Kidney (tissue), 13 donors: ENCODE measurements at regions not wholly inside any gene's neighbourhood (a gene's known extent, or its start where the extent isn't known, plus 50 kb on each side); places are given as distances from the start of the nearest gene placed in this dataset.

Source experiments
- DNase-seq, 5 donors: peaks; one replicate each; pipeline ENCODE4 v3.0.0-alpha.2; 2013 to 2020
- FAIRE-seq: peaks from 2 replicates; lab custom pipeline; 2012; peaks lifted over from hg19 to GRCh38; lab: Jason Lieb, UNC
- H3K27ac ChIP-seq, 2 donors: one replicate each; pipeline ENCODE4 v1.7.0; 2013; ENCODE audit warnings: low read depth in 2 of 2, low read length in 2 of 2, inconsistent platforms in 1 of 2
- H3K27me3 ChIP-seq: one replicate; pipeline ENCODE4 v1.7.1; 2013; ENCODE audit warnings: low read length, inconsistent platforms; ENCODE audit not compliant: control insufficient read depth, insufficient read depth
- H3K36me3 ChIP-seq, 3 donors: one replicate each; pipeline versions ENCODE4 v1.7.0 to v1.7.1; 2013; ENCODE audit warnings: low read length in 3 of 3, control low read depth in 1 of 3, inconsistent platforms in 1 of 3; ENCODE audit not compliant: insufficient read depth in 3 of 3, control insufficient read depth in 2 of 3
- H3K4me1 ChIP-seq, 3 donors: one replicate each; pipeline versions ENCODE4 v1.7.0 to v1.7.1; 2013; ENCODE audit warnings: low read length in 3 of 3, inconsistent platforms in 1 of 3, low read depth in 1 of 3; ENCODE audit not compliant: control insufficient read depth in 2 of 3, insufficient read depth in 2 of 3
- H3K4me3 ChIP-seq, 3 donors: one replicate each; pipeline versions ENCODE4 v1.7.0 to v1.8.1; 2013; ENCODE audit warnings: low read length in 3 of 3, control low read depth in 1 of 3, inconsistent platforms in 1 of 3
- H3K9ac ChIP-seq, 3 donors: one replicate each; pipeline versions ENCODE4 v1.7.0 to v1.7.1; 2013; ENCODE audit warnings: low read length in 3 of 3, control low read depth in 1 of 3, inconsistent platforms in 1 of 3
- H3K9me3 ChIP-seq, 3 donors: one replicate each; pipeline versions ENCODE4 v1.7.0 to v1.7.1; 2013; ENCODE audit warnings: low read length in 3 of 3, control low read depth in 1 of 3, inconsistent platforms in 1 of 3; ENCODE audit not compliant: control insufficient read depth in 2 of 3, insufficient read depth in 1 of 3
- intact Hi-C: fragments of 100-400 bp; cut with DNase I; formaldehyde crosslinking; loops from one replicate; pipeline ENCODE4 v1.11.1; 2022
- TF ChIP-seq, protein P1 (sequence below): IDR thresholded peaks from 3 replicates; pipeline ENCODE4 v1.5.1; 2012; ENCODE audit warnings: mild to moderate bottlenecking, moderate library complexity, borderline replicate concordance; ENCODE audit not compliant: insufficient read depth; ENCODE audit errors: extremely low read depth
- donor health status: control.
- donor health status: control.
- donor health status: control.
- donor health status: control.
- donor health status: control.
- donor health status: DM: yes; HTN: yes; CAD: no.
- donor health status: Normal renal cell carcinoma (clear cell type).

DNA sequence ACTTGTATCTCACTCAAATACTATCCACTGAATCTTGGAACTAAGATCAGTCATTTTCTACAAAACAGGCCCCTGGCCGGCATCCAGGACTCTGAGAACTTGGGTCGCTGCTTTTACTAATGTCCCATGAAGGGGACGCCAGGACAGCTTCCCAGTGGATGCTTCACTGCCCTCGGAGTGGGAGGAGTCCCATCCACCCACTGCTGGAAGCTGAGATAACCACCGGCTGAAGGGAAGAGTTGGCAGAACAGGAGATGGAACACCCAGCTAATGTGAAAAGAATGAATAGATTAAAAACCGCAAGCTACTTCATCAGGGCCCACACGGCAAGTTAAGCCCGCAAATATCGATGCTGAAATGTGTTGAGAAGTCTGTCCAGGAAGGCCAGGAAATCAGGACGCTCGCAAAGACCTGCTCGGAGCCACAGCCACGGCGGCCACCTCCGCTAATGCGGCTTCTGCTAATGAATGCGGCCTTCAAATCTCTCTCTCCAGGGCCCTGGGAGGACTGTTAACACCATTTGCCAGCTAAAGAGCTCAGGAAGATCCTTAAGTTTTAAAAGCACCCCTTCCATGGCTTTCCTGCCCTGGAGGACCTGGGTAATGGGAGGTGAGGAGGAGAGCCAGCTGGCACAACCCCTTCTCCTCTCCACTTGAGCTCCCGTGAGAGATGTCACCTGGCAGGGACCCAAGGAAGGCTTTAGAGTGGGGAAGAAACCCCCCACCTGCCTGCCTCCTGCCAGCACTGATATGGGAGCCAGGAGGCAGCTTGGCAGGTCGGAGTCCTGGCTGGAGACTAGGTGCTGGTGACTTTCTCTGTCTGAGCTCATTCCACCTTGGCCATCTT lies 226.6 kb upstream of the RPL38 start:
- intact Hi-C loops: no loop called here
- no peaks in the 10 kb centered on the region for H3K36me3 ChIP-seq
- H3K9ac ChIP-seq: no peak overlapping the region
- no peaks in the 10 kb centered on the region for H3K9me3 ChIP-seq
- FAIRE-seq: no peak
- no peaks in the 10 kb centered on the region for H3K27me3 ChIP-seq
- TF ChIP-seq, protein P1, sequence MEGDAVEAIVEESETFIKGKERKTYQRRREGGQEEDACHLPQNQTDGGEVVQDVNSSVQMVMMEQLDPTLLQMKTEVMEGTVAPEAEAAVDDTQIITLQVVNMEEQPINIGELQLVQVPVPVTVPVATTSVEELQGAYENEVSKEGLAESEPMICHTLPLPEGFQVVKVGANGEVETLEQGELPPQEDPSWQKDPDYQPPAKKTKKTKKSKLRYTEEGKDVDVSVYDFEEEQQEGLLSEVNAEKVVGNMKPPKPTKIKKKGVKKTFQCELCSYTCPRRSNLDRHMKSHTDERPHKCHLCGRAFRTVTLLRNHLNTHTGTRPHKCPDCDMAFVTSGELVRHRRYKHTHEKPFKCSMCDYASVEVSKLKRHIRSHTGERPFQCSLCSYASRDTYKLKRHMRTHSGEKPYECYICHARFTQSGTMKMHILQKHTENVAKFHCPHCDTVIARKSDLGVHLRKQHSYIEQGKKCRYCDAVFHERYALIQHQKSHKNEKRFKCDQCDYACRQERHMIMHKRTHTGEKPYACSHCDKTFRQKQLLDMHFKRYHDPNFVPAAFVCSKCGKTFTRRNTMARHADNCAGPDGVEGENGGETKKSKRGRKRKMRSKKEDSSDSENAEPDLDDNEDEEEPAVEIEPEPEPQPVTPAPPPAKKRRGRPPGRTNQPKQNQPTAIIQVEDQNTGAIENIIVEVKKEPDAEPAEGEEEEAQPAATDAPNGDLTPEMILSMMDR: no peak
- DNase-seq: peak in 3 of 5 donors; percentile 46 to 73 (median 58)
- no peak overlapping the region for H3K27ac ChIP-seq
- H3K4me1 ChIP-seq: no peaks in the 10 kb centered on the region
- no peak overlapping the region for H3K4me3 ChIP-seq

DNA sequence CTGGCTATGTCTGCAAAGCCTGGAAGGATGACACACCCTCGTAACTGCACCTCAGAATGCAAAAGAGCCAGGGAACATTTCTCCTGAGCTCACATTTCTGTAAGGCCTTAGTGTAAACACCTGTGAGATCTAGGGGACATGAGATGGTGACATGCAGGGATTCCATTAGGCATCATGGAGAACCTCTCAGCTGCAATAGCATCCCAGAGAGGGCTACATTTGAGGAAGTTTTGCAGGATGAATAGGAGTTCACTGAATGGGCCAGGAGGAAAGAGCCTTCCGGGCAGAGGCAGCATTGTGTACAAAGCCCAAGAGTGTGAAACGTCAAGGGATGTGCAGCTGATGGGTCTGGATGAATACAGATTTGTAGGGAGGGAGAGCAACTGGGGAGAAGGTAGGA lies 223.0 kb upstream of the RPL38 start:
- Histone ChIP-seq H3K9me3 (no peaks in the 10 kb centered on the region), H3K27ac (no peak overlapping the region), H3K27me3 (no peaks in the 10 kb centered on the region), H3K4me3 (no peak overlapping the region), H3K36me3 (no peaks in the 10 kb centered on the region), H3K9ac (no peak overlapping the region), H3K4me1 (peaks cover 0 to 2% (median 0%) of the 10 kb centered on the region in 3 donors)
- no peak for DNase-seq
- intact Hi-C loops: no loop called here
- FAIRE-seq: no peak
- TF ChIP-seq, protein P1: no peak

DNA sequence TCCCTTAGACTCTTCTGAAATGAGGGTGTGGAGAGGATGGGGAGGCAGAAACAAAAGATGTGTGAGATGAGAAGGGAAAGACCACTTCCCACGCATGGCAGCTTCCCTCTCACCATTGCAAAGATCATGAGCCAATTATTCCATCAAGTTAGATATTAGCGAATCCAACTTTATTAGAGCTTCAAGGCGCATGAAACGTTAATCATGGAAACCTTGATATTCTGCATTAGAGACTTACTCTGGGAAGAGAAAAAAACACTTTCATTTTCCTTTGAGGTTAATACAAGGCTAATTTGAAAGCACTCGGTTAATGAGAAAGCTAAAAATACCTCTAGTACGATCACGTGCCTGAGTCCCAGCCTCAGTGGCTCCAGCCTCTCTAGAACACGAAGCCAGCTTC lies 220.6 kb upstream of the RPL38 start:
- no peaks in the 10 kb centered on the region for H3K27me3 ChIP-seq
- FAIRE-seq (no peak), DNase-seq (peak in 1 of 5 donors; percentile 24)
- H3K4me1 ChIP-seq: peaks cover 0 to 2% (median 0%) of the 10 kb centered on the region in 3 donors
- H3K9me3 ChIP-seq: no peaks in the 10 kb centered on the region
- H3K36me3 ChIP-seq: no peaks in the 10 kb centered on the region
- TF ChIP-seq, protein P1: no peak
- no peak overlapping the region for H3K27ac ChIP-seq
- H3K4me3 ChIP-seq: no peak overlapping the region
- no peak overlapping the region for H3K9ac ChIP-seq
- intact Hi-C loops: no loop called here
